Renal pelvis (tissue), 1 donor: ENCODE measurements at regions not wholly inside any gene's neighbourhood (a gene's known extent, or its start where the extent isn't known, plus 50 kb on each side); places are given as distances from the start of the nearest gene placed in this dataset.

Source experiments
- DNase-seq: peaks from one replicate; pipeline ENCODE4 v3.0.0-alpha.2; 2013

DNA sequence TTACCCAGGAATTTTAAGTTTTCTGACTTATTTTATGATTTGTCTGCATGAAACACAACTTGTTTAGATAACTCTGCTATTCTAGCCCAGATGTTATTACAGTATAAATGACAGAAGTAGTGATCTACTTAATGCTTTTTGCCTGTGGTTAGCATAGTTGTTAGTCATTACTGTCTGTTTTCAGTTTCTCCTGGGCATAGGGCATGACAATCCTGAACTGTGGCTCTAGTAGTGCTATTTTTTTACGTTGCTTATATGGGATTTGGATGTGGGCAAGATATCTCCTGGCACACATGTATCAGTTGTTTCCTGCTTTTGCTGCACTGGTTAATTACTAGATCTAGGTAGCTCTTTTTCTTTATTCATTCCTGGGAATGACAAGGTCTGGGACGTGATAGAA, 1005.8 kb downstream of the PCDH18 start:
- no peak for DNase-seq

GRCh38 chr4:136524039-136524438, 1008.3 kb downstream of the PCDH18 start:
- DNase-seq = no peak

- no peak for DNase-seq
Measured at GRCh38 chr4:136516371-136516770, 1015.9 kb downstream of the PCDH18 start.

GRCh38 chr4:136505020-136505419, 1027.3 kb downstream of the PCDH18 start:
- no peak for DNase-seq

- no peak for DNase-seq
Measured at GRCh38 chr4:136495851-136496250, 1036.4 kb downstream of the PCDH18 start.

GRCh38 chr4:136495076-136495475, 1037.2 kb downstream of the PCDH18 start:
- DNase-seq = no peak

DNA sequence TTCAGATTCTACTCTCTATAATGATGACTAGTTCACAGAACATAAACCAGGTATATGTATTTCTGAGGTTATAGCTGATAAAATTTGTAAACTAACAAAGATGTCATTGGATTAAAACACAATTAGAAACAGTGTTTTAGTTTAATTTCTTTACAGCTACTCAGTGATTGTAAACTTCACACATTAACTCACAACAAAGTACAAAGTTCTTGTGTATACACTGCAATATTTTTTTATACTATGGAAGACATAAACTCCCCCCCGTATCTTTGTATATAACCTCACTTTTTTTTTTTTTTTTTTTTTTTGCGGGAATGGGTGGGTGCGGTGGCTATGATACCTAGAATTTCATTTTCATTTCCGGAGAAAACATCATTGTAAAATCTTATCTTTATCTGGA, 1043.2 kb downstream of the PCDH18 start:
- no peak for DNase-seq

DNA sequence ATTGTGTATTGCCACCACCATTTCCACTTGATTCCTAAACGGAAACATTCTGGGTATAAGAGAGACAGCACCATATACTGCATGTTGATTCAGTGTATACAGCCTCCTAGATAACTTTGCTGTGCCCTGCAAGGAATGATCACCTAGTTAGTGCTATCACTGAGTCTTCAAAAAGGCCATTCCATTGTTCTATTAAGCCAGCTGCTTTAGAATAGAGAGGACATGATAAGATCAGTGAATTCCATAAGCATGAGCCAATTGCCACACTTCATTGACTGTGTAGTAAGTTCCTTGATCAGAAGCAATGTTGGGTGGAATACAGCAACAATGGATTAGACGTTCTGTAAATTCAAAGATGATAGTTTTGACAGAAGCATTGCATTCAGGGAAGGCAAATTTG, 1047.3 kb downstream of the PCDH18 start:
- DNase-seq = no peak

- DNase-seq = no peak
Measured at GRCh38 chr4:136476753-136477152, 1055.5 kb downstream of the PCDH18 start.

- DNase-seq = no peak
Measured at GRCh38 chr4:136471051-136471450, 1061.2 kb downstream of the PCDH18 start.

DNA sequence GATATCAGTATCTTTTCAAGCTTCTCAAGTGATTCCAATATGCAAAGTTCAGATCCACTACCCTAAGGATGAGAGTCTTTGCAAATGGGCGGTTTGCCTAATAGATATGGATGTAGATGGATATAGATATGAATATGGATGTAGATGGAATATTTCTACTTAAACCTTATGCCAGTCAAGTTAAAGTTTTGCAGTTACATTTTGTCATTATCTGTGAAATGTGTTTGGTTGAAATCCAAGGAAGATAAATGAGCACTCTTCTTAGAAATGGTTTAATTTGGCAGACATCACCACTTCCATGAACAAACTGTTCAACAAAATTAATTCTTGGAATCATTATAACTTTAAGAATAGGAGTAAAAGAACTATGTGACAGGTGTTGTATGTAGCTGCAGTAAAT, 1066.6 kb downstream of the PCDH18 start:
- no peak for DNase-seq

DNA sequence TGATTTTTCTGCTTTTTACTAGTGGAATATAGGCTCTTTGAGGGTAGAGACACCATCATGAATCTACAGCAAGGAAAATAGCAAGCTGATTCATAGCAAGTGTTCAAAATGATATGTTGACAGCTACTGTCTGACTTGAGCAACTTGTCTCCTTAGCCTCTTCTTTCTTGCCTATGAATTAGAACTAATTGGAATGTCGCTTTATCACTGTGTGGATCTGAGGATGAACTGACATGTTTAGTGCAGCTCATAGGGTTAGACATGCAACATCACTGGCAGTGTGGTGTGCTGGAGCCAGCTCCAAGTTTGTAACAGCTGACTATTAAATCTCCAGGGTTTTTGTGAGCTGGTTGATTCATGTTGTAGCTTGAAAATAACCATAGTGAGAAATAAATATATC, 1068.4 kb downstream of the PCDH18 start:
- DNase-seq = no peak

DNA sequence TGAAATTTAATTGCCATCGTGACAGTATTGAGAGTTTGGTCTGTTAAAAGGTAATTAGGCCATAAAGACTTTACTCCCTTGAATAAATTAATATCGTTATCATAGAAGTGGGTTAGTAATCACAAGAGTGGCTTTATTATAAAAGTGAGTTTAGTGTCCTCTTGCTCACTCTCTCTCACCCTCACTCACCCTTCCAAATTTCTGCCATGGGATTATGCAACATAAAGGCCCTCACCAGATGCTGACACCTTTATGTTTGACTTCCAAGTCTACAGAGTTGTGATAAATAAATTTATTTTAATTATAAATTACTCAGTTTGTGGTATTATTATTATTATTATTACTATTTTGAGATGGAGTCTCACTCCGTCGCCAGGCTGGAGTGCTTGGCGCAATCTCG, 1070.8 kb downstream of the PCDH18 start:
- DNase-seq = no peak

DNA sequence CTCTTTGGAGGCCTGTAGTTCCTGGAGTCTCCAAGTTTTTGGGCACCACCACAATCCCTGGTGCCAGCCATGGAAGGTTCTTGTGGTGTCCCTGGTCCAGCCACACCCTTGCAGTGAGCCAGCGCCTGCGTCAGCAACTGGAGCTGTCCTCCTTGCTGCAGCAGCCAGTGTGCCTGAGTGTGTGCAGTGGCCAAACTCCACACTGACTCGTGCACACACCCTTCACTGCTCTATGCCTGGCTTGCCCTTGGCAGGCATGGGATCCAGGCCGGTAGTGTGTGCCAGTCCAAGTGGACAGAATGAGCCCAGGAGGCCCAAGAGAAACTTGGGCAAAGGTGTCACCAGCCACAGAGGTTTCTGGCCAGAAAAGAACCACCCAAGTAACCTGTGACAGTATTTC, 1074.0 kb downstream of the PCDH18 start:
- DNase-seq = no peak

DNA sequence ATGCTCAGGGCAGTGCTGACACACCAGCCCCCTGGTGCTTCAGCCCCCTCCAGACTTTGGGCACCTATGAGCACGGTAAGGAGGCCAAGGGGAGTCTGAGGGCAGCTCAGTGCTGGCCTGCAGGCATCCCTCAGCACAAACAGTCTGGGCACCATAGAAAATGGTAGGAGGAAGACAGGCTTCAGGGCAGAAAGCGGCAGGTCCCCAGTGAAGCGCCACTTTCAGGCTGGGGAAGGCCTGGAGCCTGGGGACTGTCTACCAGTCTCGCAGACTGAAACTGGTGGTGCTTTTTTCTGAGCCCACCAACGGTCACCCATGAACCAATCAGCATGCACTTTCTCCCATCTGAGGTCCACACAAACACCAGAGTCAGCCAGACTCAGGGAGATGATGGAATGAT, 1074.7 kb downstream of the PCDH18 start:
- DNase-seq = no peak

GRCh38 chr4:136457004-136457403, 1075.3 kb downstream of the PCDH18 start:
- no peak for DNase-seq

- DNase-seq = no peak
Measured at GRCh38 chr4:136443006-136443405, 1089.3 kb downstream of the PCDH18 start.

DNA sequence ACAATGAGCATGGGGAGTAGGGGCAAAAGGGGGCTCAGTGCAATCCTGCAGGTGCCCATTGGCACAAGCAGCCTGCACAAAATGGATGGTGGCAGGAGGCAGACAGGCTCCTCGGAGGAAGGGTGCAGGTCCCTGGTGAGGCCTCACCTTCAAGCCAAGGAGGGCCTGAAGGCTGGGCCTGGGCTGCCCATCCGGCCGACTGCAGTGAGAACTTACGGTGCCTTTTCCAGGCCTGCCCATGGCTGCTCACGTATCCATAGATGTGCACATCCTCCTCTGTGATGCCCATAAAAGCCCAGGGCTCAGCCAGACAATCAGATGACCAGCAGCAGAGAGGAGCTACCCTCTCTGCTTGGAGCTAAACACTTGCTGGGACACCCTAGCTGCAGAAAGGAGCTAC, 1089.8 kb downstream of the PCDH18 start:
- no peak for DNase-seq

DNA sequence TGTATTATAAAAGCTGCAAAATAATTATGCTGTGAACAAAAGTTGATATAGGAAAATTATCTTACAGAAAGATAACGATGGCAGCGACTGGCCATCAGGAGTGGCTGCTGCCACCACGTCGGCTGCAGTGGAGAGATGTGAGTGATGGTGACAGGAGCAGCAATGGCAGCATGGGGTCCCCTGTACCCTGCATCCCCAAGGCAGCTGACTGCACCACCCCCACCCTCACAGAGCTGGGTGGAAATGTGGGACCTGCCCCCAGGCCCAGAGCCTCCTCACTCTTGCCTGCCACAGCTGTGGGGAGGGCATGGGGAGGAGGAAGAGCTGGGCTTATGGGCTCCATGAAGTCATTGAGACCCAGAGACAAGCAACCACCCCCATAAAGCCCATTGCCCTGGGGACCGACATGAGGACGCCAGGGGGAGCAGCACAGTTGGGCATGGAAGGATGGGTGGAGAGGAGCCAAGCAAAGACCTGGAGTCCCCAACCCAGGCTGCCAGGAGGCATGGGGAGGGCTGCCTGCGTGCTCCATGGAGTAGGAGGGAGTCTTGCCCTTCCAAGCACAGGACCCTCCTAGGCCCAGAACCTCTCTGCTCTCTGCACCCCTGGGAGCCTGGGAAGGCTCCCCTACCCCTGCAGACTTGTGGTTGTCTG, 1090.5 kb downstream of the PCDH18 start:
- no peak for DNase-seq

- DNase-seq = no peak
Measured at GRCh38 chr4:136438645-136439044, 1093.6 kb downstream of the PCDH18 start.

- DNase-seq = no peak
Measured at GRCh38 chr4:136424052-136424451, 1108.2 kb downstream of the PCDH18 start.

DNA sequence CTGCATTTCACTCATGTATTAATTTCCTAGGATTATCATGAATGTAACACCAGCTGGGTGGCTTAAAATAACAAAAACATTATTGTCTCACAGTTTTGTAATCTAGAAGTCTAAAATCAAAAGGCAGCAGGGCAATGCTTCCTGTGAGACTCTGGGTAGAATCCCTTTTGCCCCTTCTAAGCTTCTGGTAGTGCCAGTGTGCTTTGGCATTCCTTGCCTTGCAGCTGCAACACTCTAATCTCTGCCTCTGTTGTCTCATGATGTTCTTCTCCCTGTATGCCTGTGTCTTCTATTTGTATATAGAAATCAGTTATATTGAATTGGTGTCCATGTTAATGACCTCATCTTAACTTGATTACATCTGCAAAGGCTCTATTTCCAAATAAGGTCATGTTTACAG, 1117.3 kb downstream of the PCDH18 start:
- no peak for DNase-seq

- DNase-seq = no peak
Measured at GRCh38 chr4:136412708-136413107, 1119.6 kb downstream of the PCDH18 start.

DNA sequence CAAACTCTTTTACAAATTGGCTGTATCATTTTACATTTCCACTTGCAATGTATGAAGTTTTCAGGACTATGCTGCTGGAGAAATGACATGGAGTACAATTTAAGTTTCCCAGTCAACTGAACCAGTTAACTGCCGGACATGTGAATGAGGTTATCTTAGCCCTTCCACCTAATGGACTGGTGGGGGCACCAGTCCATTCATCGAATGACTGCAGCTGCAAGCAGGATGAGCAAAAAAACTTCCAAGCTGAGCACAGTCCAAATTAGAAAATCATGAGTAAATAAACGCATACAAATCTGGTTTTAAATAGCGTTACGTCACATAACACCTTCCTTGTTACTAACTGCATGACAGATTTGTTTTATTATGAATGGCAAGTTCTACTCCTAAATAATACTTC, 1131.5 kb downstream of the PCDH18 start:
- DNase-seq = no peak
